T-helper 1 cell treated with Interleukin-12 subunit alpha and Interleukin-12 subunit beta and Interleukin-4 antibody, amounts not matched to agents 30 ng/mL and 1 ng/mL, for 36 hours (primary cell): ENCODE measurements at regions not wholly inside any gene's neighbourhood (a gene's known extent, or its start where the extent isn't known, plus 50 kb on each side); places are given as distances from the start of the nearest gene placed in this dataset.
"Not testable (repeated sequence)": the region's sequence is repeated elsewhere in the genome, so short reads cannot be mapped to it uniquely, and the experiment has no call there.

Experiments used
- intact Hi-C: fragments of 100-400 bp; cut with micrococcal nuclease; formaldehyde crosslinking; loops from one replicate; pipeline ENCODE4 v1.15.1; 2024

GRCh38 chr12:37441371-37441770 lies 875.2 kb upstream of the ALG10B start:
- intact Hi-C loops, result not testable (repeated sequence)

GRCh38 chr12:37455646-37456045 lies 860.9 kb upstream of the ALG10B start:
- intact Hi-C loops, result not testable (repeated sequence)

DNA sequence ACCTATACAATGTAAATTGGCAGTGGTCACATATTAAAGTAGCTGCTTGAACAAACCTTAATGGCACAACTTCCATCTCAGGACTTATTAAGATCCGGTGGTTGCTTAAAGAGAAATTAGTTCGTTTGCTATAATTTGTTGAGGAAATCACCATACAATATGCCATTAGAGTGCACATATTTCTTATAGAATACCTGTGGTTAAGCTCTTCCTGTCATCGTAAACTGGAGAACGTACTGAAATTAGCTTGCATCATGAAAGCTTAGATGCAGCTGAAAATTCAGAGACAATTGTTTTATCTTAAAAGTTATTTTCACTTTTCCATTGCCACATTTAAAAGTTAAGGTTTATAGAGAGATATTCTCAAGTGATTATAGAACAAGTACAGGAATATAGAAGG lies 818.6 kb upstream of the ALG10B start:
- intact Hi-C loops, result not testable (repeated sequence)

- intact Hi-C loops, result not testable (repeated sequence)
These were observed 806.3 kb upstream of the ALG10B start for GRCh38 chr12:37510256-37510655.

DNA sequence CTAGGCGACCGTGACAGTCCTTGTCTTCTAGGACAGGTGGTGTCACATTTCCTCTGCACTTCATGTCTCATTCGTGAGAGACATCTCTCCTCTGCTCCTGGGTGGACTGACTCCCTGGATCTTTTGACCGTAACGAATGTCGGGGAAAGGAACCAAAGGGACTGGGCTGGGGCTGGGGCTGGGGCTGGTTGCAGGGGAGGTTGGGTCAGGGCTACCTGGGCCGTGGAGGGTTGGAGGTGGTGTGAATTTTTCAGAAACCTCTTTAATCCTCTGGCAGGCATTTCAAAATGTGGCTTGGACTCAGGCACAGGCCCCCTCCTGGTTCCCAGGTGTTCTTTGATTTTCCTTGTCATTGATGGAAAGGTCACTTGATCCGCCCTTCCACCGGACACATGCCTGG lies 776.0 kb upstream of the ALG10B start:
- intact Hi-C loops, result not testable (repeated sequence)

GRCh38 chr12:37541356-37541755 lies 775.2 kb upstream of the ALG10B start:
- intact Hi-C loops, result no loop called here

- intact Hi-C loops, result no loop called here
These were observed 773.2 kb upstream of the ALG10B start for GRCh38 chr12:37543131-37543965.

DNA sequence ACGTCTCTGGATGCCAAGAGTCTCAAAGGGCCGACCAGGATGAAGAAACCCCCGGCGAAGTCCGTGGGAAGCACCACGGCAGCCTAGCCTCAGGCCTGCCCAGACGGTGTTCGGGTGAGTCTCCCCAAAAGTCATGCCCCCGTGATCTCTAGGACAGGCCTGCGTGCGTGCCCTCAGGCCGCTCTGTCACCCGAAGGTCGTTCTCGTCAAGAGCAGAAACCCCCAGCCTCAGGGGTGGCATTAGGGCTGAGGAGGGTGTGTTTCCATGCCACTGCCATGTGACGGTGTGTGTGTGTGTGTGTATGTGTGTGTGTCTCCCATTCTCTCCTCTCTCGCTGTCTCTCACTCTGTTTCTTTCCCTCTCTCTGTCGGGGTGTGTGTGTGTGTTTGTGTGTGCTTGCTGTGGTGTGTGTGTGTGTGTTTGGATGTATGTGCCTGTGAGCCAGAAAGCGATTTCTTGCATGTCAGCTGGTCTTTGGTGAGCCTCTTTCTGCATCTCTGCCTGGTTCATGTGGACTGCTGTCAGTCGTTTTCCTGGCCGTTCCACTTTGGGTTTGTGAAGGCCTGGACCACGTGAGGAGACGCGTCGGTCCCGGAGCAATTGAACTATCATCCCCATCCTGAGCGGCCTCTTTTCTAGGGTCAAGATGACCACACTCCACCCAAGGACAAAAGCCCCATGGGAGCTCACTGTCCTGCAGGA lies 772.5 kb upstream of the ALG10B start:
- intact Hi-C loops, result no loop called here

- intact Hi-C loops, result not testable (repeated sequence)
These were observed 771.8 kb upstream of the ALG10B start for GRCh38 chr12:37544669-37545330.

- intact Hi-C loops, result no loop called here
These were observed 770.8 kb upstream of the ALG10B start for GRCh38 chr12:37545759-37546158.

- intact Hi-C loops, result no loop called here
These were observed 770.4 kb upstream of the ALG10B start for GRCh38 chr12:37546206-37546605.

GRCh38 chr12:37546901-37547475 lies 769.6 kb upstream of the ALG10B start:
- intact Hi-C loops, result no loop called here

- intact Hi-C loops, result no loop called here
These were observed 769.0 kb upstream of the ALG10B start for GRCh38 chr12:37547611-37548010.

- intact Hi-C loops, result no loop called here
These were observed 768.2 kb upstream of the ALG10B start for GRCh38 chr12:37548266-37548805.

- intact Hi-C loops, result not testable (repeated sequence)
These were observed 759.6 kb upstream of the ALG10B start for GRCh38 chr12:37556957-37557356.

DNA sequence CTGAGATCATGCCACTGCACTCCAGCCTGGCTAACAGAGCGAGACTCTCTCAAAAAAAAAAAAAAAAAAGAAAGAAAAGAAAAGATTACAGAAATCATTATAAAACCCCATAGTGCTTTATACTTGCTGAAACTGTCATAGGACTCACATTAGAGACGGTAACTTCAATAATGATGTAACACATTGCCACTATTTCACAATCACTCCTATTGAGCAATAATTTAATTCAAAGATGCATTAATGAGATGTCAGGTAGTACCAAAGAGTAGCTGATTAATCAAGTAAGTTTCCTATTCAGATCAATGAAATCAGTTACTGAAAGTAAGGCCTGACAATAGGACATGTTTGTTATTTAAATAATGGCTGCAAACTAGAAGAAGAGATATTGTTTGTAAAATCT lies 751.5 kb upstream of the ALG10B start:
- intact Hi-C loops, result no loop called here

- intact Hi-C loops, result loop anchor here (5.0 kb wide), 1 partner anchor 47 kb away; no protein-coding TSS in a partner anchor
These were observed 746.0 kb upstream of the ALG10B start for GRCh38 chr12:37570547-37570946.
